GM19438 (cell line): ENCODE measurements at regions not wholly inside any gene's neighbourhood (a gene's known extent, or its start where the extent isn't known, plus 50 kb on each side); places are given as distances from the start of the nearest gene placed in this dataset.

Source experiments
- ATAC-seq: cut with Tn5 transposase; IDR thresholded peaks from one replicate; pipeline ENCODE4 v1.9.1; 2021; ENCODE audit warnings: low read depth; ENCODE audit not compliant: unreplicated experiment

- ATAC-seq, result no peak
These were observed 63.7 kb upstream of the EPS8L3 start for GRCh38 chr1:109827466-109827865.

- no peak for ATAC-seq
These were observed 63.2 kb upstream of the EPS8L3 start for GRCh38 chr1:109826930-109827349.

- ATAC-seq, result no peak
These were observed 62.7 kb upstream of the EPS8L3 start for GRCh38 chr1:109826446-109826845.

DNA sequence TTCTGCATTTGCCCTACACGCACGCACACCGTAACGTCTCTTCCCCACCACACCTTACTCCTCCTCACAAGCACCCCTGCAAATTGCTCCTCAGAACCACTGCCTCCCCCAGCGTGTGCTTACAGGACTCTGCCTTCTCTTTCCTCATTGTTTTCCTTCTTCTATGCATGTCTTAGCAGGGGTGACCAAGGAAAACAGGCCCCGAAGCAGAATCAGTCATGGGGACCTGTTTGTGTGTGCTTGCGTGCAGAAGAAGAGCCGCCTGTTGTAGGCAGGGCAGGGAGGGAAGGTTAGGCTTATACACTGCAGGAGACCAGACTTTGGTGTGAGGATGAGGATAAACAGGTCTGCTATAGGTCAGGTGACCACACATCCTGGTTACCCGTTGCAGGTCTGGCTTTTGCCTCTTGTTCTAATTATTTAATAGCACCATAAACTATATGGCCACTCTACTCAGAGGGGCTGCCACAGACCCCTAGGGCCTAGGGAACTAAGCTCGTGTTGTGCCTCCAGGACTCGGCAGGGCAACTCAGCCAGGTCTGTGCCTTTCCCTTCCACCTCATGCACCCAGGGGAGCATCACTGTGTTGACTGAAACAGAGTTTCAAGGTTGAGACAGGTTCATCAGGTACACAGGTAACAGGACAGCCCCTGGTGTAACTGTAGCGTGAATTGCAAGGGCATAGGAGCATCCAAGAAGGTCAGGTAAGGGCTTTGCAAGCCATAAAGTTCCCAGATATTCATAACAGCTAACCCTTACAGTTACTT is 60.8 kb upstream of the EPS8L3 start:
- no peak for ATAC-seq

DNA sequence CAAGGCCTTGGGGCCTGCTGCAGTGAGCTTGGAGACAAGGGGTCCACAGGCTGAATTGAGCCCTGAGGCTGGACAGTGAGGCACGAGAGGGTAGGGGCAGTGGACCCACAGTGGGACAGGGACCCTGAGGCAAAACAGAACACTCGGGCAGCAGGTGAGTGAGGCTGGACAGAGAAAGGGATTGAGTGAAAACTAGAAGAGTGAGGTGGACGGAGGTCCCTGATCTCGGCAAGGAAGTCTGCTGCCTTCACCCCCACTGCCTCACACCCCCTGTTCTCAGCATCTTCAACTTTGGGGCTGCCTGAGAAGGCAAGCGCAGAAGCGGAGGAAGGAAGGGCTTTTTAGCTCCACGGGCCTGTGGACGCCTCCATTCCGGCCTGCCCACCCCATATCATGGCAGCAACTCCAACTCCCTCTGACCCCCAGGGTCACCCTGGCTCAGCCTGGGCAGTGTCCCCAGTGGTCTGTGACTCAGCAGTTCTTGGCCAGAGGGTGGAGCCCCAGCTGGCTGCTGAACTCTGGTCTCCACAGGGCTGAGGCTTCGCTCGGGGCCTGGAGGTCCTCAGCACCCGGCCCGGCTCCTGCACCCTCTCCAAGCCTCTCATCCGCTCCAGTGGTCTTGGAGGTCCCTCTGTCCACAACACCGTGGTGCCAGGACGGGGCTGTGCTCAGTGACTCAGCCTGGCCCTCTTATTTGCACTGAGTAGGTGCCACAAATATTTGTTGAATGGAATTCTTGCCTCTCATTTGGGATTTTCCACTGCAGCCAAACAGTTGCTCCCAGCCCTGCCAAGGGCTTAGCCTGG is 60.0 kb upstream of the EPS8L3 start:
- no peak for ATAC-seq

DNA sequence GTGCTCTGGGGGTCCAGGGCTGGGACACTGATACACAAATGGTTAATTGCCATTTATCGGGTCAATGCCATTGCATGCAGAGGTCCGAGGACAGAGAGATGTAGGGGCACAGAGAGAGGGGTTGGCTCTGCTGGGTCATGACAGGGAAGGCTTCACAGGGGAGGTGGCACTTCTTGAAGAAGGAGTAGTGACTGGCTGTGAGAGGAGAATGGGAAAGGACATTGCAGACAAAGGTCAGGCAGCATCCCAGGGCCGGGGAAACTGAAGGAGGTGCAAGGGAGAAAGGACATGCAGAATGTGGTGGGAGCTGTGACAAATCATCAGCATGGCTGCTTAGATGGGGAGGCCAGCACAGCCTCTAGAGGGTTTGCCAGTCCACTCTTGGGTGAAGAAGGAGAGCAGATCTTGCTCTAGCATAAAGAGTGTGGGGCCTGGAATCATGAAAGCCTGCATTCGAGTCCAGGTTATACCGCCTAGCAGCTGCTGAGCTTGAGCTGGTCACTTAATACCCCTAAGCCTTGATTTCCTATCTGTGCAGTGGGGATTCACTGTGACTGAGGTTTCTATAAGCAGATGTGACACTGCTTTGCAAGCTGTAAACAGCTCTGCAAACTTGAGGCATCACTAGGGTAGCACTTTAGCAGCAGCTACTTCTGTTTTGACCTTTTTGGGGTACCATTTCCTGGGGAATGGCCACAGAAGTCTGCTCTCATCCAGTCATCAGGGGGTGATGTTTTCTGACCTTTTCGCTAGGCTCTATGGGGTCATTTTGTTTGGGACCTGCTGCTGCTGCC is 59.2 kb upstream of the EPS8L3 start:
- ATAC-seq, result no peak

DNA sequence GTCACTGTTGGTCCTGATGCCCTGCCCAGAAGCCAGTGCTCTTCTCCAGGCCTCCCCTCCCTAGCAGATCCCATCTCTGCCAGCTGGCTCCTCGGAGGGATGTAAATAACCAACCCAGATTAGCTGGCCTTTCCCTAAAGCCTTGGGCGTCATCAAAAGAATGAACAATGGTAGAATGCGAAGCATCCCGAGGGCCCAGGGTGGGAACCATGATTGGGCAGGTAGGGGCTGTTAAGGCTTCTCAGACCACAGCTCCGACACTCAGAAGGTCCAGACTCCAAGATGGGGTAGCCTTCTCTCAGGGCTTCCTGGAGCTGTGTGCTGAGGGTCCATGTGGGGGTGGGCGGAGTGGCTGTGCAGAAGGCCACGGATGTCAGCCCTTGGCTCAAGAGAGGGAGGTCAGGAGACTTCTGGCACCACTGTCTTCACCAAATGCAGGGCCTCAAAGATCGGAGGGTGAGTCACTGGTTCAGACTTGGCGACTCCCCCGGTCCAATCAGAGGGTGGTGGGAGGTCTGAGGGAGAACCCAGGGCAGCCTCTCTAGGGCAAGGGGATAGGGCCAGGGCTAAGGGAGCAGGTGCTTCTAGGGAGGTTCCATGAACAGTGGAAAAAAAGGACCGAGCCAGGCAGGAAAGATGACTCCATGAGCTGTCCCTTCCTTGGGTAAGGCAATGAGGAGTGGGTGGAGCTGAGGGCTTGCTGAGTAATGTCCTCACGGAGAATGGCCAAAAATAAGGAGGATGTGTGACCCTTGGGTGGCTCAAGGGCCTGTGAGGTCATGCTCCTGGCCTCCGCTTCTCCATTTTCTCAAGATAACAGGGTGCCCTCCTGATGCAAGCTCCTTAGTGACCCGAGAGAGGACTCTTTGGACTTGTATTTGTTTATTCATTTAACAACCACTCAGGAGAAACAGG is 58.4 kb upstream of the EPS8L3 start:
- ATAC-seq, result no peak

DNA sequence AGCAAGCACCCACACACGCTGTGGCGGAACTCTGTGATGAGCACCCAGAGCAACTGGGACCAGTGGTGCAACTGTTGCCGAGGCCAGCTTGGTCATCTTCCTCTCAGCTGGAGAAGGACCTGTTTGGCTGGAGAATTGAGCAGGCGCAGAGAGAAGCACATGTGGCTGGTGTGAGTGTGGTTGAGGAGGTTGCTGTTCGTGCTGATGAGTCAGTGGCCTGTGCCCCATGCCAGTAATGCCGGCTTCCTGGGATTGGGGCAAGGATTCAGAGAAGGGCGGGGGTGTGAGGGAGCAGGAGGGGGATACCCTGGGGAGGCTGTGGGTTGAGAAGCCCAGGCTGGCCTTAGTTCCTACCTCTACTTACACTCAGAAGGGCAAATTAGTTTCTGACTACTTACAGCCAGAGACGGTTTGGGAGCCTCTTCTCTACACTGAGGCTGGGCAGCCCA is 57.5 kb upstream of the EPS8L3 start:
- no peak for ATAC-seq

DNA sequence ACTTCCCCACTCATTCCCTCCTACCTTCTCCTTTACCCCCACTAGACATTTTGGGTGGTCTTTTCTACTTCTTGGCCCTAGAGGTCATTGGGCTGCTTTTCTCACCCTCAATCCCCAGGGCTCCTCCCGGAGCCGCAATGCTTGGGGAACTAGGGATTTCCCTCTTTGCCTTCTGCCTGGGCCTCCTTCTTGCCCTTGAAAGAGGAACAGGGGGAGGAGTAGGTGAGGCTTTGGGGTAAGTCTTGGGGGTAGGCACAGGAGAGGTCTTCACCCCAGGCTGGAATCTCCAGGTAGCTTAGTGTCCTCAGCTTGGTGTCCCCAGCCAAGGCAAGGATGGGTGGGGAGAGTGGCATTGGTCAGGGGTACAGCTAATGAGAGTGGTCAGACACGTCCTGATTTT is 56.2 kb upstream of the EPS8L3 start:
- ATAC-seq, result no peak

- ATAC-seq, result no peak
These were observed 55.5 kb upstream of the EPS8L3 start for GRCh38 chr1:109818988-109819764.

DNA sequence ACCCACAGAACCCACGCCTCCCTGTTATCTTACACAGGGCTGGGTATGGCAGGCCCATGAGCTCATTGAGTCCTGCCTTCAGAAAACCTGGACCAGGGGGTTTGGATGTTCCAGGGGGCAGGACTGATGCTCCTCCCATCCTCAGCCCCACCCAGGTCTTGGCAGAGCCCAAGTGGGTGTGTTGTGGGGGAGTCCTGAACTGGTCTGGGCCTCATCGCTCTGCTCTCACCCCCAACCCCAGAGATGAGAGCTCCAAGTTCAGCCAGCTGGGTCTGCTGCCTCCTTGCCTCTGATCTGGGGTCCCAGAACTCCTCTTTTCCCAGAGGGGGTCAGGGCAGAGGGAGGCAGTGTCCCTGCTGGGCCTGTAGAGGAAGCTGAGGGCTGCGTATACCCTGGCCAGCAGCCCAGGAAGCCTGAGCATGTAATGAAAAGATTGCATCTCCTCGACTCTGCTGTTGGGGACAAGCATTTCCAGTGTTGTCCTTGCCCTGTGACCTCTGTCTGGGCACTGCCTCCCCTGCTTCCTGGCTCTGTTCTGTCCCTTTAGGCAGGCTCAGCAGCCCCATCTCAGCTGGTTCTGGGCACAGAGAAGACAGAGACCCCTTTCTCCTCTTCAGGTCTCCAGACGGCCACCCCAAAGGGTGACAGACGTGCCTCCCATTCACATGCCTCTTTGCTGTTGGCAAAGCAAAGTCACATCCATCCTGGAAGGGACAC is 54.7 kb upstream of the EPS8L3 start:
- no peak for ATAC-seq

GRCh38 chr1:109817881-109818270 is 54.2 kb upstream of the EPS8L3 start:
- no peak for ATAC-seq

GRCh38 chr1:109816975-109817535 is 53.3 kb upstream of the EPS8L3 start:
- no peak for ATAC-seq

GRCh38 chr1:109816175-109816811 is 52.6 kb upstream of the EPS8L3 start:
- peak; percentile 96 for ATAC-seq

DNA sequence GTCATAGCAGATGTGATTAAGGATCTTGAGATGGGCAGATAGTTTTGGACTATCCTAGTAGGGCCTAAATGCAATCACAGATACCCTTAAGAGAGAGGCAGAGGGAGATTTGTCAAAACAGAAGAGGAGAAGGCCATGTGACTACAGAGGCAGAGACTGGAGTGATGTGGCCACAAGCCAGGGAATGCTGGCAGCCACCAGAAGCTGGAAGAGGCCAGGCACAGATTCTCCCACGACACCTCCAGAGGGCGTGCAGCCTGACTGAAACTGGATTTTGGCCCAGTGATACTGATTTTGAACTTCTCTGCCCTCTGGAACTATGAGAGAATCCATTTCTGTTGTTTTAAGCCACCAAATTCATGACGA is 52.1 kb upstream of the EPS8L3 start:
- ATAC-seq, result no peak

DNA sequence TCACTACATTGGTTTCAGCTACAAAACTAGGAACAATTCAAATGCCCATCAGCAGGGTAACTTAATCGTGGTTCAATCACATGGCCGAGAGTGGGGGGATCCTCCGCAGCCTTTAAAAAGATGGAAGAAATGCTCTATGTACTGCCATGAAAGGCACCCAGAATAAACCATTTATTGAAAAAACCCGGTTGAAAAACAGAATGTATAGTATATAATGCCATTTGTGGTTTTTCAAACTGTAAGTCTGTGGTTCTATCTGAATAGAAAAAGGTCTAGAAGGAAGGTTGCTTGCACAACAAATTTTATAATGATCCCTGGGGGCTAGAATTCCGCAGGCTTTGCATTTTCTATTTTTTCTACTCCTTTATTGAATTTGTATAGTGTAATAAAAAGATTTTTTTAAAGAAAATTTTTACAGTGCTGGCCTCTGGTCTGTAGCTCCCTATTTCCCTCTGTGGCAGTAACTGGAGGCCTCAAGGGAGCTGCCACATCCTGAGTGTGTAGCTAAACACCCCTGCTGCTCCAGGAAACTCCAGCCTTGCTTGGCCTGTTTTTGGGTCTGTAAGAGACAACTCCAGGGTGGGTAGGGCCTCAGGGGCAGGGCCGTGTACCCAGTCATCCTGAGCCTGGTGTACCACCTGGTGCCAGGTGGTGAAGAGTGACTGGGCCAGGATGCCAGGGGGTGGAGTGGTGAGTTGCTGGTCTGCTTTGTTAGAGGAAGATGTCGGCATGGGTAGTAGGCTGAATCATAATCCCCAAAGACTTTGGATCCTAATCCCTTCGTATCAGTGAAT is 51.5 kb upstream of the EPS8L3 start:
- no peak for ATAC-seq

DNA sequence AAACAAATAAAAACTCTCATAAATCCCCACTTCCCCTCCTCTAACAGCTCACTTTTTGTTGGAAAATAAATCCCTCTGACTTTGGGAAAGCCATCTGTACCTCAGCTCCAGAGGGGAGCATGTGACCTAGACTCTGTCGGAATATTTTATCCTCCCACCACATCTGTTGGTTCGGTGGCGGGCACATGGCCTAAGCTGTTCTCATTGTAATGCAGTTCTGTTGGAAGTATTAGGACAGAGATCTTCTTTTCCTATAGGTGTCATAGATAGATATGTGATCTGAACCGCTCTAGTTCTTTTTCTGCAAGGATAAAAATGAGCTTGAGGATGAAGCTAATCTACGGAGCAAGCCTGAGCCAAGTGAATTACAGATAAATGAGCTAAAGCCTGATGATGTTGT is 50.5 kb upstream of the EPS8L3 start:
- ATAC-seq, result no peak
